ENCODE measurements at regions not wholly inside any gene's neighbourhood (a gene's known extent, or its start where the extent isn't known, plus 50 kb on each side); places are given as distances from the start of the nearest gene placed in this dataset.

DNA sequence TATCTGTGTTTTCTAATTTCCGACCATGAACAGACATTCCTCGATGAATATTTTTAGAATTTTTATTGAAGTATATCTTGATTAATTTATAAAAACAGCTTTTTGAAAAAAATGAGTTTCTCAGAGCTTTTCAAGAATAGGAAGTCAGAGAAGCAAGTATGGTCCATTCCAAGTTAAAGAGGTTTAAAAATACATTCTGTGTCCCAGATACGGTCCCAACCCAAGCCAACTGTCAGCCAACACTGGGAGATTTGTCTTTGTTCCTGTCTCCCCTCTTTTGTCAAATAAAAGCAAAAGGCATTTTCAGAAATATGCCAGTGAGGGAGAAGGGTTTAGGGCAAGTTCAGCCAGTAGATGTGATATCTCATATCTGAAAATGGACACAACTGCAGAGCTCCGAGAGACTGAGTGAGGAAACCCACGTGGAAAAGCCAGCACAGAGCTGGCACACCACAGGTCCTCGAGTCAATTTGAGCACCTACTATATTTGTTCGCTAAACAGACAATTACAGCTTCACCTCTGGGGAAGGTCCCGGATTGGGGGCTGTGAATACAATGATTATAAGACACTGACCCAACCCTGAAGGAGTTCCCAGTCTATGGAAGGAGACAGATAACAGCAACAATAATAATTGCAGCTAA lies 59.8 kb downstream of the C11orf91 start:
- TF ChIP-seq, protein P1, sequence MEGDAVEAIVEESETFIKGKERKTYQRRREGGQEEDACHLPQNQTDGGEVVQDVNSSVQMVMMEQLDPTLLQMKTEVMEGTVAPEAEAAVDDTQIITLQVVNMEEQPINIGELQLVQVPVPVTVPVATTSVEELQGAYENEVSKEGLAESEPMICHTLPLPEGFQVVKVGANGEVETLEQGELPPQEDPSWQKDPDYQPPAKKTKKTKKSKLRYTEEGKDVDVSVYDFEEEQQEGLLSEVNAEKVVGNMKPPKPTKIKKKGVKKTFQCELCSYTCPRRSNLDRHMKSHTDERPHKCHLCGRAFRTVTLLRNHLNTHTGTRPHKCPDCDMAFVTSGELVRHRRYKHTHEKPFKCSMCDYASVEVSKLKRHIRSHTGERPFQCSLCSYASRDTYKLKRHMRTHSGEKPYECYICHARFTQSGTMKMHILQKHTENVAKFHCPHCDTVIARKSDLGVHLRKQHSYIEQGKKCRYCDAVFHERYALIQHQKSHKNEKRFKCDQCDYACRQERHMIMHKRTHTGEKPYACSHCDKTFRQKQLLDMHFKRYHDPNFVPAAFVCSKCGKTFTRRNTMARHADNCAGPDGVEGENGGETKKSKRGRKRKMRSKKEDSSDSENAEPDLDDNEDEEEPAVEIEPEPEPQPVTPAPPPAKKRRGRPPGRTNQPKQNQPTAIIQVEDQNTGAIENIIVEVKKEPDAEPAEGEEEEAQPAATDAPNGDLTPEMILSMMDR (IDR thresholded peaks at IDR 0.05): no peak
- TF ChIP-seq POLR2A (IDR thresholded peaks at IDR 0.05): no peak

Measured in testis (tissue), 2 donors.